SK-MEL-5 (cell line): ENCODE measurements at regions not wholly inside any gene's neighbourhood (a gene's known extent, or its start where the extent isn't known, plus 50 kb on each side); places are given as distances from the start of the nearest gene placed in this dataset.

ENCODE experiments used
- DNase-seq: peaks from one replicate; pipeline ENCODE4 v3.0.0-alpha.2; 2016; ENCODE audit warnings: low read depth, low spot score
- in situ Hi-C: cut with HindIII; loops from 2 replicates; pipeline ENCODE4 v1.10.0; 2016; ENCODE audit warnings: low sequenced_read_pairs, high pct_unique_total_duplicates, low pct_unique_long_range_greater_than_20kb

DNA sequence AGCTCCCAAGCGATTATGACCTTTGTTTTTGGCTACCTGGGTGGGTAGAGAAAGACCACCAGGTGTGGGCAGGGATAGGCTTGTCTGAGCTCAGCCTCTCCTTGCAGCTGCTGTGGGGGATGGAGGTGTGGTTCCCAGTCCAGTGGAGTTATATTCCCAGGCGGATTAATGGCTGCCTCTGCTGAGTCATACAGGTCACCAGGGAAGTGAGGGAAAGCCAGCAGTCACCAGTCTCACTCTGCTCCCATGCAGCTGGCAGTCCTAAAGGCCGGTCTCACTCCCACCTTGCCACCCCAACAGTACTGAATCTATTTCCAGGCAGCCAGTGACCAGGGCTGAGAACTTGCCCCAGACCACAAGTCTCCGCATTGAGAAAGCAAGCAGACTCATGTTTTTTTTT lies 399.2 kb downstream of the VRK1 start:
- no peak for DNase-seq
- in situ Hi-C loops = no loop called here

DNA sequence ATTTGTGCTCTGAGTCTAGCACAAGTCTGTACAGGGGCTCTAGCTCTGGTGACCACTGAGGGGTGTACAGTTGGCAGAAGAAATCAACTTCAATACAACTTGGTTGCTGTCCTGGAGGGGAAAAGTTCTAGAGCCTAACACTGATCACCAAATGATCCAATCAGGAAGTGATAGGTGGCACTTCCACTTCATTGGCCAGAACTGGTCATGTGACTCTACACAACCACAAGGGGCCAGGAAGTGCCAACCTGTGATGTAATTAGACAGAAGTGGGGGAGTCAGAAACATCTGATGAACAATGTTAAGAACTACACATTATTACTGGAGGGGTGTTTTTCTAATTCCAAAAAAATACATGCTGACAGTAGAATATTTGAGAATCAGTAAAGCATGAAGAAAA lies 401.6 kb downstream of the VRK1 start:
- in situ Hi-C loops = no loop called here
- no peak for DNase-seq

DNA sequence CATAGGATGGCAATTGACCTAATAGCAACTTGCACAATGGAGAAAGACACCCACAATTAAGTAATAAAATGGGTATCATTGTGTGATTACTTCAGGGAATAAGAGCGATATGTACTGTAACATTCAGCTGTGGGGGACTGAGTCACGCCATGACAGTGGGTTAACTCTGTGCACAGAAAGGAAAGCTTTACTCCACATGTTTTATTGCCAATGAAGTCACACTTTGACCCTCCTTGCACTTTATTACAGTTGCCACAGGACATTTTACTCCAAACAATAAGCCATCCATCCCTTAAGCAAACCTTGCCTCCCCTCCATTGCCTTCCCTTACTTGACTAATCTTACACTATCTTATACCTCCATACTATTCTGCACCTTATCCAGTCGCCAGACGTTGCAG lies 403.1 kb downstream of the VRK1 start:
- no peak for DNase-seq
- in situ Hi-C loops = no loop called here

DNA sequence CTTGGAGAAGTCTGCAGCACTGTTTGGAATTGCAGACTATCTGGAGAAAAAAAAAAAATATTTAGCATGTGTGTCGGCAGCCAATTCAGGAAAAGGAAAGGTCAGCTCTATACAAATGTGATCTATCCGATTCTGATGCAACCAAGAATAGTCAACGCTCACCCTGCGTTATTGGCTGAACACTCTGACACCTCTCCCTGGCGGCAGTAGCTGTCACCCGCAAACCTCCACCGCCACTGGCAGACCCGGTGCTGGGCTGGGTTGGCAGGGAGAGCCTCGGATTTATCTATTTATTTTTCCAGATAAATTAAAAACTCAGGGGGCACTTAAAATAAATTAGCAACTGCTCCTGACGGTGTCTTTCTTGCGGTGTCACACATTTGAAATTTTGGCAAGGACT lies 409.7 kb downstream of the VRK1 start:
- no peak for DNase-seq
- in situ Hi-C loops = no loop called here

DNA sequence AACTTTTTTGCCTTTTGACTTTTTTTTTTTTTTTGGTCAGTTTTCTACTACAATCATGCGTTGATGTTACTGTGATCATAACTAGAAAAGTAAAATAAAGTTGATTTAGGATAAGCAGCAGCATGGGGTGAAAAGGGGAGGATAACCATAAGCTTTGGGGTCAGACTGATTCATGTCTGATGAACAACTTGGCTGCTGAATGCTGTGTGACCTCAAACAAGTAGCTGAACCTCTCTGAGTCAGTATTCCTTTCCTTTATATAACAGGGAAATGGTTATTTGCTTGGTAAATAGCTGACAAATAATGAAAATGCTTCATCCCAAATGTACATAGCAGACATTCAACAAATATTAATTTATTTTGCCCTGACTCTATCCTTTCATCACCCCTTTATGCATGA lies 413.0 kb downstream of the VRK1 start:
- in situ Hi-C loops = no loop called here

DNA sequence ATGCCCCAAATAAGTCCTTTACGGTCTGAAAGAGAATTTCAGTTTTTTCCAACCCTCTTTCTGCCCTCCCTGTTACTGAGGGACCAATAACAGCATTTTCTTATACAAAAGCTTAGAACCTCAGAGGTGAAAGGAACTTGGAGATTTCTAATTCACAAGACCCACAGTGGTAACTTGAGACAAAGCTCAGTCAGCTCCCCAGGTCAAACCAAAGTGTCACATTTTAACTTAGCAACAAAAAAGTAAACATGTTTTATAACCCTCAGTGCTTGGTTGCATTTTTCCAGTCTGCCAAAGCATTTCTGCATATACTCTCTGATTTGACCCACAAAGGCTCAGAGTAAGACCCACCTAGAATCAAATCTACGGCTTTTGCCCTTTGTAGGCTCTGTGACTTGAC lies 415.2 kb downstream of the VRK1 start:
- DNase-seq = no peak
- in situ Hi-C loops = no loop called here

More for the DNA sequence above, 413.0 kb downstream of the VRK1 start:
- DNase-seq = no peak

DNA sequence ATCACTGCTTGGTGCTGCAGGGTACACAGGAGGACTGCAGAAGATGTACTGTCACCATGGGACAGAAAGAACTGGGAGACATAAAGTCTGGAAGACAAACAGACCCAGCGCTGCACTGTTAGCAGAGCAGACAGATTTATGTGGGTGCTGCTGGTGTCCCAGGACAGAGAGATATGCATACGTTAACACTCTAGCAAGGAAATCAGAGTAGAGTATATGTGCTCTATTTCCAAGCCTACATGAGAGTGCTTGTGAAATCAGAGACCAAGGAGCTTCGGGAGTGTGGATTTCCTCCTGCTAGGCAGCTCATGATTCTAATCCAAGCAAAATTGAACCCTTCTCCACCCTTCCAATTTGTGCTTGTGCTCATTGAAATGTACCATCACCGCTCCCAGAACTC lies 416.5 kb downstream of the VRK1 start:
- no peak for DNase-seq
- in situ Hi-C loops = no loop called here

DNA sequence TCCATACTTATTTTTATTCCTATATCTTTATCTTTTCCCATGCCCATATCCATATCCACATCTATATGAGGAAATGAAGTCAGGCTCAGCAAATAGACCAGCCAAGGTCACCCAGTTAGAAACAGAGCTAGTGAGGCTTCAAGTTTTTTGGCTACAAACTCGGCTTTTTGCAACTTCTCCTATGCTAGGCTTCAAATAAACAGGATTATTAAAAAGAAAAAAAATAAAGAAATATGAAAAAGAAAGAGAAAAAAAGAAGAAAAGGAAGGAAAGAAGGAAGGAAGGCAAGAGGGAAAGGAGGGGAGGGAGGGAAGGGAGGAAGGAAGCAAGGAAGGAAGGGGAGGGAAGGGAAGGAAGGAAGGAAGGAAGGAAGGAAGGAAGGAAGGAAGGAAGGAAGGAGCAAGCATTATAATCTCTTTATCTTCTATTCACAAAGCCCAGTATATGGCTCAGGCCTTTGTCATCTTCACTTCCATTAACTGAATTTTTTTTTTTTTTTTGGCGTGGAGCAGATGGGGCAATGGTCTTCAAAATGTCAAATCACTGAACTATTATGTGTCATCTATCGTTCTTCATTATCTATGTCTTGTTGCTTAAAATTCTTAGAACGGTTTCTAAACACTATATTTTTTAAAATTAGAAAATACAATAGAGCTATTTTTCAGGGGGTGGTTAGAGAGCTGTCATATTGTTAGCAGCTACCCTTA lies 418.2 kb downstream of the VRK1 start:
- in situ Hi-C loops = no loop called here
- DNase-seq = no peak

DNA sequence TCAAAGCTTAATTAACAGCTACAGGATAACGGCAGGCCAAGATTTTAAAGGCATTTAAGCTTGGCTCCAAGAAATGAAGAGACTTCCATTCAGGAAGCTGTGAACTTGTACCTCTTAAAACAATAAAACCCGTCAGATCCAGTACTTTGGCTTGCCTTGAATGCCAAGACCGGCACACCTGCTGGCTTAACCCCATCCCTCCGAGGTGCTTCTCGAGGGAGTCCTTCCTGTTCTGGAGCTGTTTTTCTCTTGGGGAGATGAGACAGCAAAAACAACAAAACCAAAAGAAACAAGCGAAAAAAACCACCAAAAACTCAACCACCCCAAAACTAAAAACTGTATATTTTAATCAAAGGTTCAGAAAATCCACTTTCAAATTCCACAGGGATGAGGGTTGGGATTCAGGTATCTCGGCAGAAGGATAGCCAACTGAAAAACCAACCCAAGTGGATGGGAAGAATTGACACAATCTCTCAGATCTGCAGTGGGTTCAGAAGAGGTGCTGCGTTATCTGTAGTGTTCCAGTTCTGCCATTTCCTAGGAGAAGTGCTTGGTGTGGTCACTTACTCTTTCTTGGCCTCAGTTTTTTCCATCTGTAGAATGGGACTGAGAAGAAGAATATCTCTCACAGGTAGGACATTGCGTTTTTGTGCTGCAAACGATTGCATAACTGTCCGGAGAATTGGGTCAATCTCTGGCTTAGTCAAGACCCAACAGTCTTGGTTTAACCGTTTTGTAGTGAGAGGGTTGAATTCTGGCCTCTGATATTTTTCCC lies 420.1 kb downstream of the VRK1 start:
- in situ Hi-C loops = no loop called here
- DNase-seq = no peak

DNA sequence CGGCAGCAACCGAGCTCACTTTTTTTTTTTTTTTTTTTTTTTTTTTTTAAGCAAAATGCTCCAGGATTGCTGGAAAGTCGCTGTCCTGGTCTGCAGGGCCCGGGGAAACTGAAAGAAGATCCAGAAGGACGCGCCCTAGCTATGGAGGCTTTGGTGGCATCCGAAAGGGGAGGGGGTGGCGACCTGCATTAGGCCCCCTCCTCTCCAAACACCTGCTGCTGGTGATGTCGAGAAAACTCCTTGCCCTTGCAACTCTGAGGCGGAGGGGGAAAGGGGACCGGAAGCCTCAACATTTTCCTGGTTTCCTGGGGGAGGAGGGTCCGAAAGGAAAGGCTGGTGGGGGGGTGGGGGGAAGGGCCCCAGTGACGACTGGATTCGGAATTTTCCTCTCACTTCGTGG lies 421.1 kb downstream of the VRK1 start:
- no peak for DNase-seq
- in situ Hi-C loops = no loop called here

DNA sequence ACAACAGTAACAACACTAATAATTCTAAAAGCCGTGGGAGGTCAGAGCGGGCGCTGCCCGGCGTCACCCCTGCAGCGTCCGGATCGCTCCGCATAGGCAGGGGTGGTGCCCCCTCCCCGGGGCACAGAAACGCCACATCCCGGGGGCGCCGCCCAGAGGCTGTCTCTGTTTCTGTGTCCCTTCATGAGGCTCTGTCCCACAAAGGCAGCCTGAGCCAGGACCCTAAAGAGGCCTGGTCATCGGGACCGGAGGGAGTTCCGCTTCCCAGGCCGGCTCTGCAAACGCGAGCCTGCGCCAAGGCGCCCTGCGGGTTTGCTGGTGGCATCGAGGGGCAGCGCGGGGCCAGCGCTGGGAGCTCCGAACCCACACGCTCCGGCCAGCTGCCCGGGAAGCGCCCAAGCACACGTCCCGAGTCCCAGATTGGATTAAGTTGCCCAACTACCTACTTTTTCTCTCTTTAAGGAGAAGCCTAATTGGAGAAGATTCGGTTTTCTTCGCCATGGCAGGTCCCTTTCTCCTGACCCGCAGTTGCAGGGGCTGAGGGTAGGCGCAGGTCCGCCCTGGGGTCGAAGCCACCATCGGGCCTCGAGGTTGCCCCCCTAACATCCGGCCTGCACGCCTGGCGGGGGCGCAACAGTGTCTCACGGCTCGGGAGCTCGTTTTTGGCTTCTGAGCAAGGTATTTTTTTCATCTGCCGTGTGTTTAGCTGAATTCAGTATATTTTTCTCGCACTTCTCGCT lies 421.7 kb downstream of the VRK1 start:
- DNase-seq = no peak
- in situ Hi-C loops = no loop called here

DNA sequence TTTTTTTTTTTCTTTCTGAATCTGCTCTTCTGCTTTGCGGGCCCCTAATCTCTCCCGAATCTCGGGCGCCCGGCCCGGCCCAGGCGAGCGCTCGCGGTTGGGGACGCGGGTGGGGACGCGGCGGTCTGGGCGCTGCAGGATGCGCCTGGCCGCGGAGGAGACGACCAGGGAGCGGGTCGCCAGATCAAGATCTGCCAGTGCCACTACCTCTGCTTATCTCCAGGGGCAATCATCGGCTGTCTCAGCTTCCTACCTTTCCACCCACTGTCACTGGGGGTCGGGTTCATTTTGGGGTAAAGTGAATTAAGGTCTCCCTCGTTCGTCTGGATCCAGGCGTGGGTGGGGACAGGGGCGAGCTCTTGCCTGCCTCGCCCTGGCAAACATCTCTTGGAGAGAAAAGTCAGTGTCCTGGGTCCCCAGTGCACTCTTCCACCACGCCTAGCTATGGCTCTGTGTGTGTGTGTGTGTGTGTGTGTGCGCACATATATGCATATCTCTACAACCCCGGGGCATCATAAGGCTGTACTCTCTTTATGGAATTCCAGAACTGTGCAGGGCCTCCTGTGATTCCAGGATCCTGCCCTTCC lies 422.3 kb downstream of the VRK1 start:
- no peak for DNase-seq
- in situ Hi-C loops = no loop called here

DNA sequence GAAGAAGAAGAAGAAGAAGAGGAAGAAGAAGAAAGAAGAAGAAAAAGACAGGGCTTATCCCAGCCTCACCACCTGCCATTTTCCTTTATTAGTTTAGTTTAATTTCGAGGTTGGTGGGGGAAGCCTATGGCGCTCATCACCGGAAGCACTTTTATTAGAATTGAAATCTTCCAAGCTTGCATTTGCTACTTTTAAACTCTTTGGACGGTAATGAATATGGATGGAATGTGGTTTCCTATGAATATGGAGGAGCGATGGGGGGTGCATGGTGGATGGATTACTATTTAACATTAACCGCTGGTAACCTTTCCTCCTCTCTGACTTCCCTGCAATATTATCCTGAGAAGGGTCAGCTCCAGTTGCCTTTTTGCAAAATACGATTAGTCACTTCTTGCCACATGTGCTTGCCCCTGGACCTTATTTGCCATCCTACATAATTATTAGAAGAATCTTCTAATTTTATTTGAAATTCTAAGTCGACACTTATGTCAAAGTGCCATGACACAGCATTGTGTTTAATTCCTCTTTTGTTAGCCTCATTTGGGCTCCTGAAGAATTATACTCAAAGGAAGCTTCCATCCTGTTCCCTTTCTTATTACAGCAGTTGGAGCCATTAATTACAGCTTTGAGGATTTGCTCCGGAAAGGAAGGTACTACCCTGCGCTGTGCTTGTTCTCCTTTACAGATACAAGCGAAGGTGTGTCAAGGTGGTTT lies 424.5 kb downstream of the VRK1 start:
- DNase-seq = no peak
- in situ Hi-C loops = no loop called here

DNA sequence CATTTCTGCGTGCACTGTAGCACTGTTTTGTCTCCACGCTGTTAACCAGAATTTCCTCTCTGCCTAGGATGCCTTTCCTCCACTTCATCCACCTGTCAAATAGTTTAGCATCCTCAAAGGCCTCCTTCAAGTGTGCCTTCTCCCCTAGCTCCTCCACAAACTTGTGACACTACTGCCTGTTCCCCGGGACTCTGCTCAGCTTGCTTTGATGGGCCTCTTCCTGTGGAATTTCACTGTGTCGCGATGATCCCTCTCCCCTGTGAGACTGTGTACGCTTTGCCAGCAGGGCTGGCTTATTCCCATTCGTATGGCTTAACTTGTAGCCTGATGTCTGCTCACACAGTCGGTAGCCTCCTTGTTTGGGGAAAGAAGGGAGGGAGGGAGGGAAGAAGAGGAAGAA lies 426.8 kb downstream of the VRK1 start:
- in situ Hi-C loops = no loop called here
- DNase-seq = no peak

DNA sequence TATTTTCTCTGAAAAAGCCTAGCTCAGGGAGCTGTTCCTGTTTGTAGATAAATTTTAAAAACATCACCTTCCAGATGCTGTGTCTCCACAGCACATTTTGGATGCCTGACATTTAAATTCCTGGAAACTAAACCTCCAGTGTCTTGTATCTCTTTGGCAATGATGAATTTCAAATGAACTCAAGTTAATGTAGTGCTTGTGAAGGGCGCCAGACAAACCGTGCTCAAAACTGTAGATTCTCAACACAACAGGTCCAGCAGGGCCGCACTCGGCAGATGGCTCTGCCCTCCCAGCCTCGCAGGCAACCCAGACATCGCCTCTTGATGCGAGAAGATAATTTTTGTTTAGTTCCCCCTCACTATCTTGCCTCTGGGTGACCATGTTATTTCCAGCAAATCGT lies 432.9 kb downstream of the VRK1 start:
- no peak for DNase-seq
- in situ Hi-C loops = no loop called here

DNA sequence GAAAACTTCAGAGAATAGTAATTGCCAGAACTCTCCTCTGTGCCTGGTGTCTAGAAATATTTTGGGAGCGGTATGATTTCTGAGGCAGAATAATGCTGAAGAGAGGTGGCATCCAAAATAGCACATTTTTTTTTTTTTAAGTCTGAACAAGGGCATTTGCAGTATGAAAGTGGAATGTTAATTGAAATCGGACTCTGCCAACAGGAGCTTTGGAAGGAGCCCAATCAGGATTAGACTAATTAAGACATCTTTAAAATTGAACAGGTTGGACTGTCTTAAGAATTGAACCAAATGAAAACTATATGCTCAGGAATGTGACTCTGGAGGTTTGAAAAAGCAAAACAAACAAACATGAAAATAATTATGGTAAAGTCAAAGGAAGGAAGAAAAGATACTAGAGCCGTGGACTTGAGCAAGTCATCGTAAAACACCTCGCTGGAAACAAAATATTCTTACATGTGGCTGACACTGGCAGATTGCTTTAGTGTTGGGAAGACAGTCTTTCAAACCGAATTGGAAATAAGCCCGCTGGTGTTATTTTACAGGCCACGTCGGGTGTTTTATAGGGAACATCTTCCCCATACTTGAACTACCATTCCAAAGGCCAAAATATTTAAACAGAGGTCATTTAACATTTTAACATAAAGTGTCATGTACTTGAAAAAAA lies 436.3 kb downstream of the VRK1 start:
- DNase-seq = no peak
- in situ Hi-C loops = no loop called here

DNA sequence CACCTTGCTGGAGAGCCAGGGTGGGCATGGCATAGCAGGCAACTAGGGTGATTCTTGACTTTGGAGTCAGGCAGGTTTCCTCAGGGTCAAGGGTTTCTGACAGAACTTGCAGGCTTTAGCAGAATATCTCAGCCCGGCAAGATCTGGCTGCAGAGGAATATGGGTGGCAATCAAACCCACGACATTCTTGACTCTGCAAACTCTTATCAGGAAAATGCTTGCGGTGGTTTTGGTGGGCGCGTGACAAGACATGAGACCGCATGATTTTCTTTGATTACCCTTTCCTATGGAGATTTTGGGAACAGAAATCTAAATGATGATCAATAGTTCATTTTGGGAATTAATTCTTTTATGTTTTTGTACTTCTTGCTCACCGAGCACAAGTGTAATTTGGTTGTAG lies 449.5 kb downstream of the VRK1 start:
- DNase-seq = no peak
- in situ Hi-C loops = no loop called here
